Keratinocyte (primary cell): ENCODE measurements at regions not wholly inside any gene's neighbourhood (a gene's known extent, or its start where the extent isn't known, plus 50 kb on each side); places are given as distances from the start of the nearest gene placed in this dataset.

ENCODE experiments used
- EZH2 ChIP-seq: IDR thresholded peaks from one replicate; pipeline ENCODE4 v1.6.1; 2012; ENCODE audit warnings: inconsistent platforms, mild to moderate bottlenecking, low read length, moderate library complexity
- TF ChIP-seq, protein P1 (sequence below), 3 experiments: IDR thresholded peaks in 1 of 3; conservative IDR thresholded peaks in 1 of 3; optimal IDR thresholded peaks in 1 of 3; 2 replicates in 2 of 3; 3 replicates in 1 of 3; pipeline versions ENCODE3 to v1.5.1; 2011; ENCODE audit warnings: low read length in 3 of 3, mild to moderate bottlenecking in 3 of 3, moderate library complexity in 2 of 3, control low read depth in 1 of 3, inconsistent platforms in 1 of 3; ENCODE audit not compliant: insufficient read depth in 2 of 3; ENCODE audit errors: extremely low read depth in 1 of 3

DNA sequence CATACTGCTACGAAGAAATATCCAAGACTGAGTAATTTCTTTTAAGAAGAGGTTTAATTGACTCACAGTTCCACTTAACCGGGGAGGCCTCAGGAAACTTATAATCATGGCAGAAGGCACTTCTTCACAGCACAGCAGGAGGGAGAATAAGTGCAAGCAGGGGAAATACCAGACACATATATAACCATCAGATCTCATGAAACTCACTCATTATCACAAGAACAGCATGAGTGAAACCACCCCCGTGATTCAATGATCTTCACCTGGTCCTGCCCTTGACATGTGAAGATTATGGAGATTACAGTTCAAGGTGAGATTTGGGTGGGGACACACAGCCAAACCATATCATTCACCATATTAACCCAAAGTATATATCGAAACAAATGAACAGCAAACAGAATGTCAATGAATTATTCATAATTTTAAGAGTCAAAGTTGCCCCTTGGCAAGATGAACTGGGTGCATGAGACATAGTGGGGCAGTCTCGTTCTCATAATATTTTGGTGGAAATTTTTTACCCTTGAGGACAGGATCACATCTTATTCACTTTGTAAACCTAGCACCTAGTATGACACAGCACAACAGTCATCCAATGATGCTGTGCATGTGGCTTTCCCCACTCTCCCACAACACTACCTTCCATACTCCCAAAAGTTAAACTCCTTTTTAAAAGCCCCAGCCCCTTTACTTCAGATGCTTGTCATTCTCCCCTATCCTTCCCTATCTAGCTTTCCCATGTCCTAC lies 425.3 kb downstream of the ZEB2 start:
- TF ChIP-seq, protein P1, sequence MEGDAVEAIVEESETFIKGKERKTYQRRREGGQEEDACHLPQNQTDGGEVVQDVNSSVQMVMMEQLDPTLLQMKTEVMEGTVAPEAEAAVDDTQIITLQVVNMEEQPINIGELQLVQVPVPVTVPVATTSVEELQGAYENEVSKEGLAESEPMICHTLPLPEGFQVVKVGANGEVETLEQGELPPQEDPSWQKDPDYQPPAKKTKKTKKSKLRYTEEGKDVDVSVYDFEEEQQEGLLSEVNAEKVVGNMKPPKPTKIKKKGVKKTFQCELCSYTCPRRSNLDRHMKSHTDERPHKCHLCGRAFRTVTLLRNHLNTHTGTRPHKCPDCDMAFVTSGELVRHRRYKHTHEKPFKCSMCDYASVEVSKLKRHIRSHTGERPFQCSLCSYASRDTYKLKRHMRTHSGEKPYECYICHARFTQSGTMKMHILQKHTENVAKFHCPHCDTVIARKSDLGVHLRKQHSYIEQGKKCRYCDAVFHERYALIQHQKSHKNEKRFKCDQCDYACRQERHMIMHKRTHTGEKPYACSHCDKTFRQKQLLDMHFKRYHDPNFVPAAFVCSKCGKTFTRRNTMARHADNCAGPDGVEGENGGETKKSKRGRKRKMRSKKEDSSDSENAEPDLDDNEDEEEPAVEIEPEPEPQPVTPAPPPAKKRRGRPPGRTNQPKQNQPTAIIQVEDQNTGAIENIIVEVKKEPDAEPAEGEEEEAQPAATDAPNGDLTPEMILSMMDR (optimal IDR thresholded peaks at IDR 0.05 in 1 of 3, IDR thresholded peaks at IDR 0.05 in 1 of 3, conservative IDR thresholded peaks at IDR 0.05 in 1 of 3; ENCODE audit: extremely low read depth in 1 of 3, insufficient read depth in 2 of 3, low read length in 3 of 3), result no peak
- no peak for TF ChIP-seq EZH2
